GM12878 (cell line): ENCODE measurements at regions not wholly inside any gene's neighbourhood (a gene's known extent, or its start where the extent isn't known, plus 50 kb on each side); places are given as distances from the start of the nearest gene placed in this dataset.

ENCODE experiments used
- ATAC-seq: fragments of 200-7000 bp; cut with Tn5 transposase; 3 replicates; pipeline ENCODE4 v1.9.1; 2020; ENCODE audit warnings: mild to moderate bottlenecking, moderate library complexity
- BruUV-seq: library from RNA; stranded (reverse); fragments of 400-500 nt; replicated peaks from 2 replicates; lab custom pipeline; 2021; lab: Mats Ljungman, UMichigan
- CTCF ChIA-PET: fragments of 300-600 bp; sonication (Branson Sonifier 250); formaldehyde crosslinking; extraction: SDS; loops from one replicate; lab custom pipeline; 2021; ENCODE audit warnings: inconsistent platforms; lab: Yijun Ruan, JAX
- POLR2A ChIA-PET: fragments of 350-600 bp; formaldehyde crosslinking; extraction: SDS; loops from one replicate; lab custom pipeline; 2021; ENCODE audit warnings: inconsistent platforms; lab: Charles Lee
- RAD21 ChIA-PET: fragments of 300-600 bp; sonication (Branson Sonifier 250); formaldehyde crosslinking; loops from one replicate; lab custom pipeline; 2023; ENCODE audit warnings: antibody characterized with exemption; ENCODE audit not compliant: unreplicated experiment; lab: Charles Lee
- SMC1A ChIA-PET: fragments of 300-600 bp; sonication (Branson Sonifier 250); formaldehyde crosslinking; loops from one replicate; lab custom pipeline; 2023; ENCODE audit not compliant: unreplicated experiment, uncharacterized antibody; lab: Charles Lee
- DNase-seq: peaks from one replicate; pipeline ENCODE4 v3.0.0-alpha.2; 2011; ENCODE audit warnings: low read depth, low spot score
- FAIRE-seq: peaks from 3 replicates; lab custom pipeline; 2011; peaks lifted over from hg19 to GRCh38; lab: Jason Lieb, UNC
- H2AFZ ChIP-seq: 2 replicates; pipeline ENCODE4 v1.6.0; 2011; ENCODE audit warnings: low read depth, low read length, control low read depth; ENCODE audit not compliant: control insufficient read depth
- H3K27ac ChIP-seq: 2 replicates; pipeline ENCODE4 v1.5.1; 2011; ENCODE audit warnings: control low read depth; ENCODE audit not compliant: control insufficient read depth, insufficient read depth
- H3K27me3 ChIP-seq, 2 experiments: replicated peaks in 1 of 2; 2 replicates each; pipeline versions ENCODE4 v1.6.0 to v1.6.1; 2011; ENCODE audit warnings: low read length in 1 of 2; ENCODE audit not compliant: control insufficient read depth in 2 of 2, insufficient read depth in 2 of 2
- H3K36me3 ChIP-seq, 2 experiments: 2 replicates each; pipeline ENCODE4 v1.5.1; 2011; ENCODE audit warnings: low read length in 1 of 2; ENCODE audit not compliant: control insufficient read depth in 2 of 2, insufficient read depth in 2 of 2
- H3K4me1 ChIP-seq: 2 replicates; pipeline ENCODE4 v1.6.1; 2011; ENCODE audit warnings: mild to moderate bottlenecking, low read length, moderate library complexity, mixed read lengths; ENCODE audit not compliant: control insufficient read depth, insufficient read depth
- H3K4me2 ChIP-seq: 2 replicates; pipeline ENCODE4 v1.6.0; 2011; ENCODE audit warnings: control low read depth; ENCODE audit not compliant: control insufficient read depth, insufficient read depth
- H3K4me3 ChIP-seq: fragments of 200-600 bp; sonication (generic); 2 replicates; pipeline ENCODE4 v1.5.1; 2016
- H3K79me2 ChIP-seq: 2 replicates; pipeline ENCODE4 v1.6.0; 2011; ENCODE audit warnings: low read length; ENCODE audit not compliant: control insufficient read depth, insufficient read depth
- H3K9ac ChIP-seq: 2 replicates; pipeline ENCODE4 v1.8.0; 2011; ENCODE audit warnings: low read length, control low read depth, mixed read lengths; ENCODE audit not compliant: control insufficient read depth, insufficient read depth
- H3K9me3 ChIP-seq: replicated peaks from 3 replicates; pipeline ENCODE4 v1.5.1; 2011; ENCODE audit warnings: mild to moderate bottlenecking, low read length; ENCODE audit not compliant: control insufficient read depth, insufficient read depth
- H4K20me1 ChIP-seq: 2 replicates; pipeline ENCODE4 v1.6.0; 2011; ENCODE audit not compliant: control insufficient read depth, insufficient read depth
- ATF2 ChIP-seq: IDR thresholded peaks from 2 replicates; pipeline ENCODE4 v1.6.1; 2012; ENCODE audit warnings: low read length, inconsistent platforms
- ATF3 ChIP-seq: IDR thresholded peaks from 2 replicates; pipeline ENCODE4 v1.6.1; 2011; ENCODE audit warnings: low read depth, mild to moderate bottlenecking, low read length, moderate library complexity, borderline replicate concordance; ENCODE audit errors: extremely low read depth
- CBFB ChIP-seq: IDR thresholded peaks from 2 replicates; pipeline ENCODE4 v1.6.1; 2016; ENCODE audit warnings: antibody characterized with exemption, low read depth
- CTCF ChIP-seq, 3 experiments: IDR thresholded peaks in 2 of 3; conservative IDR thresholded peaks in 1 of 3; 2 replicates each; pipeline ENCODE4 v1.5.1; 2011; ENCODE audit warnings: low read depth in 3 of 3, low read length in 3 of 3, mild to moderate bottlenecking in 3 of 3, control low read depth in 2 of 3, moderate library complexity in 2 of 3, inconsistent platforms in 1 of 3, mixed read lengths in 1 of 3; ENCODE audit not compliant: control insufficient read depth in 2 of 3, insufficient read depth in 1 of 3; ENCODE audit errors: extremely low read depth in 1 of 3
- EP300 ChIP-seq, 2 experiments: fragments of 150-350 bp in 1 of 2; IDR thresholded peaks; 2 replicates each; pipeline ENCODE4 v1.6.1; 2011 to 2012; ENCODE audit warnings: low read depth in 2 of 2, low read length in 2 of 2, borderline replicate concordance in 1 of 2, improper control_type of control experiment in 1 of 2, inconsistent platforms in 1 of 2; ENCODE audit not compliant: control insufficient read depth in 1 of 2
- IKZF2 ChIP-seq, 2 experiments: fragments of 450-650 bp; IDR thresholded peaks; 2 replicates each; pipeline ENCODE4 v1.6.1; 2017; ENCODE audit warnings: mild to moderate bottlenecking in 2 of 2, moderate library complexity in 2 of 2
- JUND ChIP-seq: IDR thresholded peaks from 2 replicates; pipeline ENCODE4 v1.6.1; 2012; ENCODE audit warnings: low read depth, mild to moderate bottlenecking, low read length, improper control_type of control experiment, moderate library complexity
- MXI1 ChIP-seq: fragments of 150-350 bp; IDR thresholded peaks from 2 replicates; pipeline ENCODE4 v1.6.1; 2011; ENCODE audit warnings: low read depth, mild to moderate bottlenecking, inconsistent platforms, low read length, improper control_type of control experiment
- SMAD5 ChIP-seq: IDR thresholded peaks from 2 replicates; pipeline ENCODE4 v1.6.1; 2016; ENCODE audit warnings: antibody characterized with exemption, low read depth
- WGBS: methylation state at CpG from one replicate; pipeline ENCODE4 v1.1.6; 2016; ENCODE audit warnings: low lambda C conversion rate; ENCODE audit not compliant: insufficient replicate concordance, insufficient coverage; ENCODE audit errors: missing lambda C conversion rate; 5-methylcytosine and 5-hydroxymethylcytosine counted together
- in situ Hi-C: fragments of 300-500 bp; cut with MboI; formaldehyde crosslinking; loops from 9 replicates; pipeline ENCODE4 v1.14.3; 2018; ENCODE audit warnings: mixed read lengths
- intact Hi-C: fragments of 100-400 bp; cut with micrococcal nuclease; formaldehyde crosslinking; loops from one replicate; pipeline ENCODE4 v1.14.2; 2022; ENCODE audit not compliant: unreplicated experiment

- Histone ChIP-seq H3K36me3 (no peaks in the 10 kb centered on the region), H3K4me3 (no peak overlapping the region), H4K20me1 (no peaks in the 10 kb centered on the region), H3K9ac (no peak overlapping the region), H3K27ac (no peak overlapping the region), H3K79me2 (no peaks in the 10 kb centered on the region), H2AFZ (no peak overlapping the region), H3K9me3 (no peaks in the 10 kb centered on the region; the same call in 2 of the 3 replicates), H3K4me1 (no peaks in the 10 kb centered on the region), H3K4me2 (no peak overlapping the region), H3K27me3 (no peaks in the 10 kb centered on the region)
- CTCF ChIA-PET: interaction anchor here (0.8 to 2.2 kb wide), 3 partner anchors 15 to 179 kb away, joined by 3 to 7 read pairs (median 7); no protein-coding TSS in a partner anchor
- DNase-seq: no peak
- TF ChIP-seq ATF2 (no peak), CBFB (no peak), ATF3 (no peak), SMAD5 (no peak), IKZF2 (IDR thresholded peaks at IDR 0.05) (no peak), CTCF (IDR thresholded peaks at IDR 0.05 in 2 of 3, conservative IDR thresholded peaks at IDR 0.05 in 1 of 3; ENCODE audit: control insufficient read depth in 2 of 3, extremely low read depth in 1 of 3, insufficient read depth in 1 of 3, low read depth in 3 of 3, low read length in 3 of 3) (no peak), EP300 (IDR thresholded peaks at IDR 0.05; ENCODE audit: borderline replicate concordance in 1 of 2, control insufficient read depth in 1 of 2, low read depth in 2 of 2, low read length in 2 of 2) (no peak), MXI1 (no peak), JUND (no peak)
- ATAC-seq: no peak
- POLR2A ChIA-PET: no interaction called here
- FAIRE-seq: no peak
- WGBS: 83% methylated on average over 9 of the region's 9 CpGs
- SMC1A ChIA-PET: interaction anchor here (1.2 kb wide), 1 partner anchor 393 kb away, joined by 4 read pairs; no protein-coding TSS in a partner anchor
- intact Hi-C loops (no loop called here), in situ Hi-C loops (no loop called here)
- RAD21 ChIA-PET: interaction anchor here (0.8 kb wide), 1 partner anchor 70 kb away, joined by 4 read pairs; no protein-coding TSS in a partner anchor
- BruUV-seq: no TSS peak
Observed at GRCh38 chr3:17817545-17817944, 75.1 kb upstream of the TBC1D5 start.
